GM11168 (cell line): ENCODE measurements at regions not wholly inside any gene's neighbourhood (a gene's known extent, or its start where the extent isn't known, plus 50 kb on each side); places are given as distances from the start of the nearest gene placed in this dataset.

Experiments
- in situ Hi-C: fragments of 300-500 bp; cut with MboI; formaldehyde crosslinking; loops from one replicate; pipeline ENCODE4 v1.12.0; 2022; ENCODE audit warnings: low sequenced_read_pairs; ENCODE audit not compliant: unreplicated experiment

- in situ Hi-C loops = no loop called here
Observed at GRCh38 chr16:49129935-49130334, 151.7 kb downstream of the CBLN1 start.

GRCh38 chr16:49128740-49129139 lies 152.9 kb downstream of the CBLN1 start:
- in situ Hi-C loops = no loop called here

GRCh38 chr16:49127103-49127502 lies 154.5 kb downstream of the CBLN1 start:
- in situ Hi-C loops = no loop called here

DNA sequence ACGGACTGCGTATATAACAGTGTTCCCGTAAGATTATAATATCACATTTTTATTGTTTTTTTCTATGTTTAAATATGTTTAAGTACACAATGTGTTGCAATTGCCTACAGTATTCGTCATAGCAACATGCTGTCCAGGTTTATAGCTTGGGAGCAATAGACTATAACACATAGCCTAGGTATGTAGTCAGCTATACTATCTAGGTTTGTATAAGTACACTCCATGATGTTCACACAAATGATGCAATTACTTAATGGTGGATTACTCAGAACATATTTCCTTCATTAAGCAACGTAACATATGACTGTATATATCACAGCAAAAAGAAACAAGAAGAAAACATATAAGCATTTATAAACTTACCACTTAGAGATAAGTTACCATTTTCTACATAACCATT lies 160.0 kb downstream of the CBLN1 start:
- in situ Hi-C loops = no loop called here

GRCh38 chr16:49120631-49121030 lies 161.0 kb downstream of the CBLN1 start:
- in situ Hi-C loops = no loop called here

- in situ Hi-C loops = no loop called here
Observed at GRCh38 chr16:49116873-49117272, 164.8 kb downstream of the CBLN1 start.

GRCh38 chr16:49115956-49116355 lies 165.7 kb downstream of the CBLN1 start:
- in situ Hi-C loops = no loop called here

- in situ Hi-C loops = no loop called here
Observed at GRCh38 chr16:49112754-49113153, 168.9 kb downstream of the CBLN1 start.

DNA sequence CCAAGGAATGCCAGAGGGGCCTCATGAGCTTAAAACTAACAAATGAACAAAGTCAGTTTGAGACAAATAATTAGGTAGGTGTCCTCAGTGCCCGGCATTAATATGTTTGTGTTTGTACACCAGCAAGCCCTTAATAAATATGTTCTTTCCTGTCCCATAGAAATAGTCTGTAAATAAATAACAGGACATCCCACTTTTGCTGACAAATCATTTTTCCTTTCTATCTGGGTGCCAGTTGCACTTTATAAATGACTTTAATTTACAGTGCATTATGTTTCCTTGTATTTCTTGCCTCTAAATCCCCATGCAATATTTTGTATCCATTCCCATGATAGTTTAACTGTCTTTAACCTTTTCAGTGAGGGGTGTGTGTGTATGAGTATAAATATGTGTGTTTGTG lies 170.3 kb downstream of the CBLN1 start:
- in situ Hi-C loops = no loop called here

- in situ Hi-C loops = no loop called here
Observed at GRCh38 chr16:49108611-49109010, 173.0 kb downstream of the CBLN1 start.

DNA sequence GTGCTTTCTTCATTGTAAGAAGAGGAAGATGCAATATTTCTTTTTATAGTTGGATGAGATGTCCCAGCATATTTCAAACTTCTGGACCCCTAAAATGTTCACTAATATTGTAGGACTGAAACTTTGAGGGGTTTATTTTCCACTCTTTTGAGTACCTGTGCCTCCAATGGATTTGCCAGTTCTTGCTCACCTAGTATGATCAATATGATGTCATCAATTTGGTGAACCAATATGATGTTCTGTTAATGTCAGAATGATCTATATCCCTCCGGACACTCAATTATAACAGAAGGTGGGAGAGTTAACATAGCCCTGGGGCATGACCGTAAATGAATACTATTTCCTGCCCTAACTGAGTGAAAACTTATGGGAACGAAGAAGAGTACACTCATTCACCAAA lies 178.3 kb downstream of the CBLN1 start:
- in situ Hi-C loops = no loop called here

- in situ Hi-C loops = no loop called here
Observed at GRCh38 chr16:49101997-49102396, 179.6 kb downstream of the CBLN1 start.

DNA sequence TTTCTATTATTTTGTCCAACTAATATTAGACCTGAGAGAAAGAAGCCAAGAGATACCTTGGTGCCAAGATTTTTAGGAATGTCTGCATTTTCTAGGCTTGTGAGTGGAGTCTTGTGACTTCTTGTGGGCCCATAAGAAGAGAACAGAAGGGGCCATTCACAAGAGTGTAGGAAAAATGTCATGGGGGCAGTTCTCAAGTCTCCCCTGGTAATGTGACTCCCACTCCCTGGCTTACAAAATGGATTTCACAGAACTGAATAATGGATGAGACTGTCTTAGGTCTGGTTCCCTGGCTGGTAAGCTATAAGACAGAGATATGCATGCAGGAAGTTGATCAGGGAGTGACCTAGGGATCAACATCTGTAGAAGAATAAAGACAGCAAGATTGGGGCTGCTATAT lies 181.3 kb downstream of the CBLN1 start:
- in situ Hi-C loops = no loop called here

DNA sequence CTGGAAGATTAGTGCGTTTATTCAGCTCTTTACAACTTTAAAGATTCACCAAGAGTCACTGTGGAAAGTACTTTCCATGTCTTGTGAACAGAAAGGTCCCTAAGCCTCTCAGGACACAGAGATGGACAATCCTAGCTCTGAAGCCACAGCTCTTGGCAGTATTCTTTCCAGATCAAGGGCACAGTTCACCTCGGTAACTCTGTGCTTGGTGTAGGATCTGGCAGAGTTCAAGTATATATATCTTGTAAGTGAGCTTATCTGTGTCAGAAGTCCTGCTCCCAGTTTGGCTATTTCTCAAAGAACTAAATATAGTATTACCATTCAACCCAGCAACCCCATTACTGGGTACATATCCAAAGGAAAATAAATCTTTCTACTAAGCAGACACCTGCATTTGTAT lies 183.7 kb downstream of the CBLN1 start:
- in situ Hi-C loops = no loop called here

DNA sequence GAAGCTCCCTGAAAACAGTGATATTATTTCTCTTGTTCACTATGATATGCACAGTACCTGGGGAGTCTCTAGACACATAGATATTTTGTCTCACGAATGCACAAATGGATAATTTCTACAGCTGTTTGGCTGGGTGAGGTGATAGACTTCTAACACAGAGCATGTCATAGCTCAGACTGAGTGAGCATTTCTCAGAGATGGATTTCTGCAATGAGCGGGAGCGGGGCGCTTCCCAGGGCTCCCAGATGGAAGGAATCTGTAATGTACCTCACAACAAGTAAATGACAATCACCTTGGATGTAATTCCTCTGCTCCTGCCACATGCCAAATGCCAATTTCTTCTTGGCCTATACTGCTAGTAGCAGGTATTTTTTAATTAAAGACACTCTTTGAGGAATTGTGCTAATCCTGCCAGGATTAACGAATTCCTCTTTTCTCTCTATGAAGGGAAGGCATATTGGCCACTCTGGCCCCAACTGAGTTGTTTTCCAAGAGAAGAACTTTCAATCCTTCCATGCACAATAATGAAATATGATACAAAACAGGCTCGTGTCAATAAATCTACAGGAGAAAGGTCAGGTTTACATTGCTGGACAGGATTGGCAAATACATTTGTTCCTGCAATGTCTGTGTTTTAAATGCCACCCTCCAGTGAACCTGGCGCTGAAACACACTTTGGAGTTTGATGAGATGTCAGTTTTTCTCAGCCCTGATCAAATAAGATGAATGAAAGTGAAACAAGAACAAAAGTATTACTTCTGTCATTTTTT lies 185.3 kb downstream of the CBLN1 start:
- in situ Hi-C loops = no loop called here

- in situ Hi-C loops = no loop called here
Observed at GRCh38 chr16:49095539-49095938, 186.1 kb downstream of the CBLN1 start.

GRCh38 chr16:49094471-49094870 lies 187.2 kb downstream of the CBLN1 start:
- in situ Hi-C loops = no loop called here

DNA sequence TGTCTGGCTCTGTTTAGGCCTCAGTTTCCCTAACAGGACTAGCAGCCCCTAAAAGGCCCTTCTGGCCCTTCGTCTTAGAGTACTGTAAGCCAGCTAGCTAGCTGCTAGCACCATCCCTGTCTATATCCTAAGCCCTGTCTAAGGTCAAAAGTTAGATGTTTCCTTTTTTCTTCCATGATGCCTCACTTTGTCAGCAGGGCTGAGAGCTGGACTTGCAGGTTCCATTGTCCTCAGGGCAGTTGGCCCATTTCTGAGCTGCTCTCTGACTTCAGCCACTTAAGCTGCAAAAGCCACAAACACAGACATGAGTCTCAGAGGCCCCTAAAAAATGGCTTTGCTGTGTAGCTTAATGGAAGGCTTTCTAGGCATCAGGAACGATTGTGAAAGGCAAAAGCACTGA lies 187.7 kb downstream of the CBLN1 start:
- in situ Hi-C loops = no loop called here

- in situ Hi-C loops = no loop called here
Observed at GRCh38 chr16:49092704-49093103, 188.9 kb downstream of the CBLN1 start.

- in situ Hi-C loops = no loop called here
Observed at GRCh38 chr16:49089533-49089932, 192.1 kb downstream of the CBLN1 start.

GRCh38 chr16:49089039-49089438 lies 192.6 kb downstream of the CBLN1 start:
- in situ Hi-C loops = no loop called here

DNA sequence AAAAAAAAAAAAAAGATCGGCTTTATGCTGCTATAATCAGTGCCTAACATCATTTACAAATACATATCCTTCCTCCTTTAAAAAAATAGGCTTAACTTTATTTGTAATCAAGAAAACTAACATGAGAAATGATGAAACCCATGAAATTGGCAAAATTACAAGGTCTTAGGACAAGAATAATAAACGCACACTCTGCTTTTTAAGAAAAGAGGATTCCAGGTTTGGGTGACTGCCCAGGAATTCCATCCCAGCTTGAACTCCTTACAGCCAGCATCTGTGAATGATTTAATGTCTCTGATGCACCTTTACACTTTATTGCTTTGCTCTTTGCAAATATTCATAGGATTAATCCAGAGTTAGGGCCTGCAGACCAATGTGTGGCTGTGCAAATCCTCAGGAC lies 196.0 kb downstream of the CBLN1 start:
- in situ Hi-C loops = no loop called here
